ENCODE measurements at regions not wholly inside any gene's neighbourhood (a gene's known extent, or its start where the extent isn't known, plus 50 kb on each side); places are given as distances from the start of the nearest gene placed in this dataset.

DNA sequence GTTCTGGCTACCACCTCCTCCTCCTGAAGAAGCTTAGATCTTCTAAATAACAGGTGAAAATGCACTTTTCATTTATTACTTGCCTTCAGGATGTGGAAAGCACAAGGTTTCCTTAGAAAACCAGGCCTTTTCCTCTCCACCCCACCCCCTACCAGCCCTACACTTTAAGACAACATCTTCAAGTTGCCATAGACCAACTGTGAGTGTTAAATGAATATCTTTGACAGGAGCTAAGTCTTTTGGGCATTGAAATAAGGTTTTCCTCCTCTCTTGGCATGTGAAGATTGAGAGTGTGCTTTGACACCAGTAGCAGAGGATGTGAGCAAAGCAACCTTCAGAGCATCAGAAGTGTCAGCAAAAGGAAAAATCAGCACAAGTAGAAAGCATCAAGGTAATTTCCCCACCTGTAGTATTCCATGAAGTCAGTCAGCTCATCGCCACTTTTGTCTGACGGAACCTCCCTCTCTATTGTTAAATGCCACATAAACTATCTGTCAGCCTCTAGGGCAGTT lies 532.3 kb upstream of the MMS22L start:
- DNase-seq (ENCODE audit: low read depth), result no peak

DNA sequence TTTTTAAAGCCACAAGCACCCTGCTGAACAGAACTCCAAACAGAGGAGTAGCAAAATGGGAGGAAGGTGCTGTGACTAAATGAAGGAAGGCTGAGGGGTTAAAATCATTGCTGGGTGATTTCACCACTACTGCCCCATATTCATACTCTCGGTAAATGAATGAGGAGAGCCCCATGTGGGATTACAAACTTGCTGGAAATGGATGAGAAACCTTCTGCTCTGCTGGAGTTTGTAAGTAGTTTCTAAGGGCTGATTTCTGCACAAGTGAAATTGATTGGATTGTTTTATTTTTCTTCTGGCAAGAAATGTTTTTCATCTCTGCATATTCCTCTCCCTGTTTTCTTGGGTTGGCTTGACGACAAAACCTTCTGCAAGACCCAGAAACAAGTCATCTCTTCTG lies 533.5 kb upstream of the MMS22L start:
- no peak for DNase-seq (ENCODE audit: low read depth)

DNA sequence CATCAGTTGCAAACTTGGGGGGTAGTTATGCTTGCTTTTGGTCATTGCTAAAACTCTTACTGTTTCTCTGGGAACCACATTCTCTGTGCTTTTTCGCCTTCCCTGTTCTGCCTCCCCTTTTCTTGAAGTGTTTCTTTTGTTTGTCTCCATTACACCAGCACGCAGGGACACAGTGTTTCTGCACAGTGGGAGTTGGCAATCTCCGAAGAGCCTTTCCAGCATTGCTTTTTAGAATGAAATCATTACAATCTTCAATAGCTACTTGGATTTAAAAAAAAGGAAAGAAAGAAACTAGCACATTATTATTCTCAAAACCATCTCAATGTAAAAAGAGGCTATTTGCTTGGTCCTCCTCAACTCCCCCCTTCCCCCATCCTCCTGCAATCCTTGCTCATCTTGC lies 536.7 kb upstream of the MMS22L start:
- no peak for DNase-seq (ENCODE audit: low read depth)

DNA sequence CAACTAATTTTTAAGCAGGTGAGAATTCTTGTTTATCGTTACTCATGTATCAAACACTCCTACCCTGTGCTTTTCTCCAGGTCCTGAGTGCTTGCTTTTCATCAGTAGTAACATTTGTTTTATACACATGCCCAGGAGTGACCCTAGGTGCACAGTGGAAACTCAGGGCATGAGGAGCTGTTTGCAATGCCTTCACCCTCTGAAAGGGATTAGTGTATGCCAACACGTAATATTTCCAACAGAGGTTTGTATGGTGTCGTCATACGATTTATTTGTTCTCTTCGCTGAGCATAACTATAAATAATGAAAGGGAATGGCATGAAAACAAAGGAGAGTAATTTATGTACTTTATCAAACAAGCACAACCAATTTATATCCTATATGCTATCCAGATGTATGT lies 537.4 kb upstream of the MMS22L start:
- DNase-seq (ENCODE audit: low read depth), result no peak

DNA sequence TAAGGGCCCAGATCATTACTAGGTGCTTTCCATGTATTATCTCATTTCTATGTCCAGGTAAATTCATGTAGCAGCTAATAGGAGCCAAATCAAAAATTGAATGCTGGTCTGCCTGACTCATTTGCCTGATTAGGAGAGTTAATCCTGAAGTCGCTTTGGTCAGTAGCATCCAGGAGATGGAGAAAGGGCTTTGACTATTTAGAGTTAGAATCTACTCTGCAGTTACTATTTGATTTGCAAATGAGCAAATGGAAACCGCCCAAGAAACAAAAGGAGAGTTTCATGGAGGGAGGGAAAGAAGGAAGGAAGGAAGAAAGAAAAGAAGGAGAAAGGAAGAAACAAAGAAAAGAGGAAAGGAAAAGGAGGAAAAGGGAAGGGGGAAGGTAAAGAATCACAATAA lies 539.6 kb upstream of the MMS22L start:
- DNase-seq (ENCODE audit: low read depth), result no peak

DNA sequence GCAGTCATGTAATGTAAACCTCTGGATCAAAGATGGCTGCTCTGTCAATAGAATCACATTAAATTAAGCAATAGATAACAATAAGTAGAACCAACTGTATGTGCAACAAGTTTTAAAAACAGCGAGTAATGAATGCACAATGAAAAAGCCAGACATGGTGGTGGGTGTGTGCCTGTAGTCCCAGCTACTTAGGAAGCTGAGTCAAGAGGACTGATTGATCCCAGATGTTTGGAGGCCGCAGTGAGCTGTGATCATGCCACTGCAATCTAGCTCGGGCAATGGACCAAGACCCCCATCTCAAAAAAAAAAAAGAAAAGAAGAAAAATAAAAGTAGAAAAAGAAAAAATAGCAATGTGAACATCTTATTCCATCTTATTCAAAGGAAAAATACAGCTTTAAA lies 558.7 kb upstream of the MMS22L start:
- no peak for DNase-seq (ENCODE audit: low read depth)

DNA sequence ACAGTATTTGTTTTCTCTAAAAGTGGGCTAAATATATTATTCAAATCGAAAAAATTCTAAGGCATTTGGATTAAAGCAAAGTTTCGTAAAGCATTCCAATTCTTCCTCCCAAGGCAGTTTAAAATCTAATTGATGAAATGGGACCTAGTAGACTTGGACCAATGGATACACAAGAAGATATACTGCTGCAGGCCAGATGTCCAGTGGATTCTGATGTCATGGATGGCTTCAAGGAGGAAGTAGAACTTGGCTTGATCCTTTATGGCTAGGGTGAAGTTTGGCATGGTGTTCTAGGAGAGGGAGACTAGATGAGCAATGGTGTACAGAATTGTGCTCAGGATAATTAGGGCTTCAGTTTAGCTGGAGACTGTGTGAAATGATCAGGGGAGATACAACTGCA lies 559.5 kb upstream of the MMS22L start:
- no peak for DNase-seq (ENCODE audit: low read depth)

DNA sequence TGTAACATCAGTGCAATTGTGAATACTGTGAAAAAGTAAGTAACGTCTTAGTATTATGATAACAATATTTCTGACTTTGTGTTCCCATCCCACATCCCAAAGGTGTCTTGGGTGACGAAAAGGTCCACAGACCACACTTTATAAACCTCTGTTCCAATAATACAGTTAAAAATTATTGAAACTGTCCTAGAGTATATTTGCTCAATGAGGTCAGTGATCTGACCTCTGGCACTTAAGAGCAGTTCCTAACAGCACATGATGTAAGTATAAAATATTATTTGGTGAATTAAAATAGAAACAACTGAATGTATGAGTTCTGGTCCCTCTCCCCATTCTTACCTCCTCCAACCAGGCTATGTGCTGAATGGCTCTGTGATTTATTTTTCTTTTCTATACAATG lies 566.4 kb upstream of the MMS22L start:
- no peak for DNase-seq (ENCODE audit: low read depth)

DNA sequence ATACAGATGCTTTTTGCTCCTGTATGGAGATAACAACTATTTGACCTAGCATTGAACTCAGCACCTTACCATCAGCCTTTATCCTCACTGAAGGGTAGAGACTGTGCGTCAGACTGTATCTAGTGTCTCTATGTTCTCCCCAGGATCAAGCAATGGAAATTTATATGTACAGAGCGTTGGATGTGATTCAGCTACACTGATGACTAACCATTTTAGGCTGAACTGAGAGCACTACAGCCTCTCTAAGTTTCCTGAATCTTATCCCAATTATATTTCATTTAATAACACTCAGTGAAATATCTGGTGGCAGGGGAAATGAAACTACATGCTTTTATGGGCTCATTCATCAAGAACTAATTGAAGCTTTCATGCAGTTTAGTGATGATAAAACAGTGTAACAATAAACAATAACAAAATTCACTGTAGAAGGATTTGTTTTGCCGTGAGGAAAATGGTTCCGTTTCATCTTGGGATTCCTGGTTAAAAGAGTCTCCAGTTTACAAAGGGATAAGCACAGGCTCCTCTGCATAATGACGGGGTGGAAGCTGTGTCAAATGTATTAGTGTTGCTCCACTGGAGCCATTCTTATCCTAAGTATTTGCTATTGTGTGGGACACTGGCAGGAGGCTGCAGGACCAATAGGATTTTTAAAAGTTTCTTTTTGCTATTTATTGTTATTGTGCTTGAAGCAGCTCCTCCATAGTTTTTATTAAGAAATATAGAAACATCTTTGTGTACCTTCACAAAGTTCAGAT lies 567.6 kb upstream of the MMS22L start:
- DNase-seq (ENCODE audit: low read depth), result peak; percentile 31

DNA sequence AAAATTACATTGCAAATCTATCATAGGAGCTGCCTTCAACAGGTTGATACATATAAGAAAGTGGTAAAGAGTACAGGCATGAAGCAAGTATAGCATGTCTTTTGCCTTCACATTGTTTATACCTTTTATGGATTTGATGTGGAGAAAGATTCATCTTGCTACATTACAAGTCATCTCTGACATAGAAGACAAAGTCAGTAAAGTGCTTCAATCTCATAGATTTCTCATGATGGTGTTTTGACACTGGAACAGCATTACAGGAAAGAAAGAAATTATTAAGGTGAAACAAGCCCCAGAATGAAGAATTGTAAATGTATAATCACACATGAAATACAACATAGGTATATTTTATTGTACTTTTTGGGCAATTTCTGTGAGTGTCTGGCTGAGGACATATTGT lies 580.7 kb upstream of the MMS22L start:
- no peak for DNase-seq (ENCODE audit: low read depth)

DNA sequence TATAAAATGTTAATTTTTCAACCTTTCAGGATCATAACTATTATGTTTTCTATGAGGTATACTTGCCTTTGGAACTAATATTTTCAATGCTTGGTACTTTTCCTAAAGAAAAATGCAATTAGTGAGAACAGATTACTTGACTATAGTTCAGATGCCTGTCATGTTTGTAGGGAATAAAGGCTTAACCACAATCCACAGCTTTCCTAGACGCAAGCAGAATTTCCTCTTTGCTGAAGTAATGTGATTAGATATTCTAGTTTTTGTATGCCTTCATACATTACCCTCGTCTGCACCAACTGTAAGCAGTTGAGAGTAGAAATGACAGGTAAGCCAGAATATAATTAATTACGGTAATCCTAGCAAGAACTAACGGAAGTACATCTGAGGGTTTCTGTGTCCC lies 581.4 kb upstream of the MMS22L start:
- no peak for DNase-seq (ENCODE audit: low read depth)

DNA sequence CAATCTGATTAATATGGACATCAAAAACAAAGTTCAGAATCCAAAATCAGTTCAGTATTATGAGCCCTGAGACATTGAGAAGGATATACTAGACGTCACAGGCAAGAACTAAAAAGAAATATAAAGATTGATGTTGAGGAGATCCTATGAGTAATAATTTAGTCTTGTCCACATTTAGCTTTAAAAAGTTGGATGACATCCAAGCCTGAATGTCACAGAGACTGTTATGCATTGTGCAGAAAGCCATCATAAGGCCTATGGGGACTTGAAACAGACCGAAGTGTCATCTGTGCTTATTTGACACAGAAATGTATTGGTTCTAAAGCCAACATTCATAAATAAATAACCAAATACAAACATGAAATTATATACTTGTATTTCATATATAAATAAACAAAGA lies 581.8 kb upstream of the MMS22L start:
- DNase-seq (ENCODE audit: low read depth), result no peak

DNA sequence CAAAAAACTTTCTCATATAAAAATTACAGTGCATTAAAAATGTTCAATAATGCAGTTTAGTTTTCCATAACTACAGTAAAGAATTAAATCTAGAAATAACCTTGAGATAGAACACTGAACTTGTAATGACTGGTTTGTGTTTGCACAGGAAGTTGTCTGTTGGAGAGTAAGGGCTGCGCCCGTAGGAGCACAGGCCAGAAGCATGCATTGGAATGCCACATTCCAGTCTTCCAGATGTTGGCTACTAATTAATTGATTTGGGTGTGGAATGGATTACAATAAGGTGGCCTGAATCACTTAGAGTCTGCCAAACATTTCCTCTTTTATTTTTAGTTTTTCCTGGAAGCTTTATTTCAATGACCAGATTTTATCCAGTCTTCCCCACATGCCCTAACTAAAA lies 582.6 kb upstream of the MMS22L start:
- DNase-seq (ENCODE audit: low read depth), result no peak

DNA sequence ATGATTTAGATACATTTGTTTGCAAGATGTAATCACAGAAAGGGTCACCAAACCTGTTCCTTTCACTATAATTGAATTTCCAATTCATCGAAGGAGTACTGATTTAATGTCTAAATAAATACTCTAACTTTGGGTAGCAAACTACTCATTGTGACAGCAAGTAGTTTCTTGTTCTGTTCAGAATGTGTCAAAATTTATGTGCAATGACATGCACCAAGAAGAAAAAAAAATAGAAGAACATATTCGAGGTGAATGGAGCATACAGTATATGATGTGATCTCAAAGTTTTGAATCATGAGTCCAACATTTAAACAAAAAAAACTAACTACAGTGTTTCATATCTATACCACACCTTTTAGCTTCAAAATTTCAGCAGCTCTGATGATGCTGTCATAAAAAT lies 583.6 kb upstream of the MMS22L start:
- no peak for DNase-seq (ENCODE audit: low read depth)

DNA sequence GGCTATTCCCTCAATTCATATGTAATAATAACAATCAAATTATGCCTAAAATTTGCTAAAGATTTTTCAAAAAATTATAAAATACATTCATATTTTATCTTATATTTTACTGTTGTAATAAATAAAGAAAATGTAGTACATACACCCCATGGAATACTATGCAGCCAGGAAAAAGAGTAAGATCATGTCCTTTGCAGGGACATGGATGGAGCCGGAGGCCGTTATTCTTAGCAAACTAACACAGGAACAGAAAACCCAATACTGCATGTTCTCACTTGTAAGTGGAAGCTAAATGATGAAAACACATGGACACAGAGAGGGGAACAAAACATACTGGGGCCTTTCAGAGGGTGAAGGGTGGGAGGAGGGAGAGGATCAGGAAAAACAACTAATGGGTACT lies 584.2 kb upstream of the MMS22L start:
- no peak for DNase-seq (ENCODE audit: low read depth)

DNA sequence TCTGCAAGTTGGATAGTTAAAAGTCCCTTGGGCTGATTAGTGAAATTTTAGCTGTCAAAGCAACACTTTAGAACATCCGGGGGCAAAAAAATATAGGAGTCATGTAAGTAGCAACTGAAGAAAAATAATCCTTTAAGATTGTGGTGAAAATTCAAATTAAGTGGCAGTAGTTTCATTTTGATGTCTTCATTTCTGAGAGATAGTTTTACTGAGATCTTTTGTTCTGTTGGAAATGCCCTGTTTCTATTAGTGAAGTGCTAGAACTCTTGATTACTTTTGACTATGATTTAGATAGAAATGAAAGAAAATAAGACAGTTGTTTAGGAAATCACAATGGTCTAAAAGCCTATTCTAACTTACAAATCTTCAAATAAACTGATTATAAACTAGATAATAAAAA lies 587.3 kb upstream of the MMS22L start:
- DNase-seq (ENCODE audit: low read depth), result no peak

DNA sequence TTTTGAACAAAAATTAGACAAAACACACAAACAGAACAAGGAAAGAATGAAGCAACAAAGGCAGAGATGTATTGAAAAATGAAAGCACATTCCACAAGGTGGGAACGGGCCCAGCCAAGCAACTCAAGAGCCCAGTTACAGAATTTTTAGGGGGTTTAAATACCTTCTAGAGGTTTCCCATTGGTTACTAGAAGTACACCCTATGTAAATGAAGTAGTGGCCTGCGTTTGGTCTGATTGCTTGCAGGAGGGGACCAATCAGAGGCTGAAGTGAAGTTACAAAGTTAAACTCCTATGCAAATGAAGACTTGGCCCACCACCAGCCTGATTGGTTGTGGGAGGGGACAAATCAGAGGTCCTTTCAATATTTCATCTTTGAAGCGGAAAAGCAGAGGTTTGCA lies 593.7 kb upstream of the MMS22L start:
- no peak for DNase-seq (ENCODE audit: low read depth)

DNA sequence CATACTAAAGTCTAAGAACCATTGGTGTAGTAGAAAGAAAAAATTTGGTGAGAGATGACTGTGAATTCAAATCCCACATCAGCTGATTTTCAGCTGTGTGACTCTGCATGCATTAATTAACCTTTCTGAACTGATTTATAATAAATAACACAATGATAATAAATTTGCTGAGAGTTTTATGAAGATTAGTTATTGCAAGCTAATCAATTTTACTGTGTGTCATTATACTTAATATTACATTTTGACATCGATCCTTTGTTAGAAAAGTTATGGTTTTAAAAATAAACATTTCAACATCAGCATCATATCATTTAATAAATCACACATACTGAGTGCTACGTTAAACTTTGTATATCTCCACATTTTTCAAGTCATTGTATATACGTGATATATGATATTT lies 599.7 kb upstream of the MMS22L start:
- DNase-seq (ENCODE audit: low read depth), result no peak

DNA sequence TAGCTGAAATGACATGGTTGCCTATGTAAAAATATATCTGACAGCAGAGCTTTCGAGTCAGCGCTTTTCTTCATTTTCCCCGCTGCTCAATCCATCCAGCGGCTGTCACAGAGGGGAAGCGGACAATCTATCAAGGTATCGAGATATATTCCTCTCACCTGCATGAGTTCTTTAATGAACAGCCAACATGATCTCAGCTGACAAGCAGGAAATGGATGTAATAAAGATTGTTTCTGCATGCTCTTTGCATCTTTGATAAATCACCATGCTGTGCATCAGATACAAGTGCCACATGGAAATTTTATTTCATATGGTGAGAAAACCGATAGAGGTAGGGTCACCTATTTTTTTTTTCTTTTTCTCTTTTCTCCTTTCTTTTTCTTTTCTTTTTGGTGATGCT lies 602.3 kb upstream of the MMS22L start:
- no peak for DNase-seq (ENCODE audit: low read depth)

DNA sequence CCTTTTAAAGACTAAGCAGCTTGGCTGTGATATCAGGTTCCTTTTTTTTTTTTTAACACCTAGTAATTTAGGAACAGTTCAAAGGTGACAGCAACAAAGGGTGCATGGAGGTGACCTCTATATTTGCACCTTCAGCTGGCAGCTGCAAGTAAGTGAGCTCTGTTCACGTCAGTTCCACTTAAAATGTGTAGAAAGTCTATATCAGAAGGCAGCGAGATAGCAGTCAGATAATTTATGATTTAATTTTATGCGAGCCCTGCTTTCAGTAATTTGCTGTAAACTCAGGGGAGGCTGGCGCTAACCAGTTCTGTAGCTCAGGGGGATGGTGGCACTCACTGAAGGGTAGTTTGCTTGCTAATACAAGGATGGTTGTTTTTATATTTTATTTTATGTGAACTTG lies 602.8 kb upstream of the MMS22L start:
- no peak for DNase-seq (ENCODE audit: low read depth)

DNA sequence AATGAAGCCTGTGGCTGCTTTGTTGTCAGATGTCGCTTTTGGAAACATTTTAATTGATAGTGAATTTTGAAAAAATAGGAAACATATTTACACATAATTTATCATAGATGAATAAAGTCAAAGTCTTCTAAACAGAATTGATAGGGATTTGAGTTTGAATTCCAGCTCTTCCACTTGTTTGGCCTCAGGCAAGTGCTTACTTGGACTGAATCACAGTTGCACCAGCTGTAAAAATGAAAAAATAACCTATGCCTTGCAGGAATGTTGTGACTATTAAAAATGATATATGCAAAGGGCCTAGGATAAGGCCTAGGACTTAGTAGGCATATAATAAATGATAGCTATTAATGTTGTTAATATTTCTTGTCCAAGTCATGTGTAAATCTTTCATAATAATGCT lies 618.5 kb upstream of the MMS22L start:
- no peak for DNase-seq (ENCODE audit: low read depth)

DNA sequence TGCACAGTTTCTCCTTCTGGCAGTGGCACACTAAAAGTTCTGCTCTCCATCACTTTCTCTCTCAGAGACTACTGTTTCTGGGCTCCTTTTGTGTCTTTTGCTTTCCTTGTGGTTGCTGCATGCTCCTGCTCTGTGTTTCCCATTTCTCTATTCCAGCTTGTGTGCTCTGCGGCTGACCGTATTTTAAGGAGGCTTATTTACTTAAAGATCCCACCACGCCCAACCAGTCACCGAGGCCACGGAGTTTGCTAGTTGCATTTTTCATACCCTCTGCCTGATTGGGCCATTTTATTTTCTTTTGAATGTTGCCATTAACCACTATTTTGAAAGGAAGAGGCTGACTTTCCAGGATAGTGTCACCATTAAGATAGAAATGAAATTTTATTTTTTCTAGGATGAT lies 626.4 kb upstream of the MMS22L start:
- DNase-seq (ENCODE audit: low read depth), result no peak

DNA sequence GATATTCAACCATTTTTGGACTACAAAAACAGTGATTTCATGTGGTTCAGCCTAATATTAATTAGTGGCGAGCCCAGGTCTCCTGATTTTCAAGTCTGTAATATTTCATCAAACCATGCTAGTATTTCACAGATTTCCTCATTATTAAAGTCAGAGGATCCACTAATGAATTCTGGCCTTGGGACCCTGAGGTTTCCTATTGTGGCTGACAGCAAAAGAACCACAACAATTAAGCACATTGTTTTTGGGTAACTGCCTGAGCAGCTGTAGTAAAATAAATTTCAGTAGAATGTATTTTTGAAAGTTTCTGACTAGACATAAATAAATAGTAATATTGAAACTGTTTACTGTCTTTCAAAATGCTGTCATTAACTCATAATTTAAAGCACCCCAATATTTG lies 630.7 kb upstream of the MMS22L start:
- DNase-seq (ENCODE audit: low read depth), result no peak

DNA sequence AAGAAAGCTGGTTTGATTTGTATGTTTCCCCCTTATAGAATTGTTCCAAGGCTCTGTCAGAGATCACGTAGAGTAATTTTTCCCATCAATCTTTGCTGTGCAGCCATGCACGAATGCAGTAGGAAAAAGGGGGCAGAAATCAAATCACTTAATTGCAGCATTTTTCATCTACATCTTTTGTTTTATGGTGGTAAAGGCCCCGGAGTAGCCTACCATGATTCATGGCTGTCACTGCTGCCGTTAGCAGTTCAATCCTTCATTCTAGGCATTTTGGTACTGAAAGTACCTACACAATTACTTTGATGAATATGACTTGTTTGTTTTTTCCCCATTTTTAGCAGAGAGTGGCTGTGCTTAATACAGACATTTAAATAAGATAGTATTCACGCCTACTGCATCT lies 631.9 kb upstream of the MMS22L start:
- DNase-seq (ENCODE audit: low read depth), result no peak

DNA sequence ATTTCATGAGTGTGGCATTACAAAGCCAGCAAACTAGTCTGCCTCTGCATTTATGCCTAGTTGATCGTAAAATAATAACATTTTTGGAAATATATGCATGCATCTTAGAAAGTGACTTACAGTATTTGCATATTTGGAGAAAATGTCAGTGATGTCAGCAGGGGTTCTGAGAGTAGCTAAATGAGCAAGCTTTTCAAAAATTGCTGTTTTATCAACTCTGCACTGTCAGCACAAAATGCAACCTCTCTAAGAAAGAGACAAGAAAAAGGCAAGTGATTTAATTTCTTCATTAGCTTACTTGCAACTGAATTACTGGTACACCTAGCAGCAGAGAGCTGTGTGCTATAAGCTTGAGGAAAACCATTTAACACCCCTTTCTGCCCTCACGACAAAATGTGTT lies 632.5 kb upstream of the MMS22L start:
- no peak for DNase-seq (ENCODE audit: low read depth)

Measured in non-pigmented ciliary epithelial cell (primary cell).